HG03060 (cell line): ENCODE measurements at regions not wholly inside any gene's neighbourhood (a gene's known extent, or its start where the extent isn't known, plus 50 kb on each side); places are given as distances from the start of the nearest gene placed in this dataset.

Experiments used
- ATAC-seq: cut with Tn5 transposase; IDR thresholded peaks from one replicate; pipeline ENCODE4 v1.9.1; 2021; ENCODE audit warnings: low read depth, moderate number of reproducible peaks; ENCODE audit not compliant: unreplicated experiment

DNA sequence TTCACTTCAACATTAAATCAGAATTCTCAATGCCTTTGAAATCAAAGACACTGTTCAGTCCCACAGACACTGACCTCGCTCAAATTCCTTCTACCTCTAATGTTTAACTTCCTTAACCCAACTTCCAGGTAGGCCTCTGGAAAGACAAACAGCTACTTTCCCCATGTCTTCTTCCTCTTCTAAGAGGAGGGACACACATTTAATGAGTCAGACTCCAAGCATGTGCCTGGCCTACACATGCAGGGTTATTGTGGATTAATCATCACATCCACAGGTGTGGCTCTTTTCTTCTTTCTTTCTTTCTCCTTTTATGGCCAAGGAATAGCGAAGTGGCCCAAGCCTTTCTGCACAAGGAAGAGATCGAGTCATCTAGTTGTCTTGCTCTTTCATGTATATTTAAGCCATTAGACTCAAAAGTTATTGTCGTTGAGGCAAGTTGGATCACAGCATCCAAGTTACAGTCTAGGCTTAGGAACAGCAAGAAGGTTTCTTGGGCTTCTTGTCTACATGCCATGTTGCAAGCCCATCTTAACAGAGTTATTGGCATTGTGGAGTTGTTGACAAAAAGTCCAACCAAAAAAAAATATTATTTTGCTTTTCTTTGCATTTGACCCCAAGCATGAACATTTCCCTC lies 387.8 kb downstream of the IRS1 start:
- ATAC-seq, result no peak

DNA sequence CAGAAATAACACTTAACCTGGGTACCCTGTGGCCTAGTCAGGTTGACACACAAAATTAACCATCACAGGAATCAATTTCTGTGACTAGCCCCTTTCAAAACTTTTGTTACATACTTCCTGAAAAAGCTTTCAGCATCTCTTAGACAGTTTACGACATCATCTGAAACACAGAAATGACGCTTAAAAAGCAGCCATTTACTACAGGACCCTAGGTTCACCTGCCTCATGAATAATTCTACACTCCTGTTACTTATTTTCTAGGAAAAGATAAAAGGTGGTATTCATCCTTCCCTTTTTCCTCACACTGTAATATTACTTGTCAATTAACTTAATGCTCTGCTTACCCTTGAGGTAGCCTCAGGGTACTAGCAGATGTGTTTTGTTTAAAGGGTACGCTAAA lies 388.4 kb downstream of the IRS1 start:
- ATAC-seq, result no peak

DNA sequence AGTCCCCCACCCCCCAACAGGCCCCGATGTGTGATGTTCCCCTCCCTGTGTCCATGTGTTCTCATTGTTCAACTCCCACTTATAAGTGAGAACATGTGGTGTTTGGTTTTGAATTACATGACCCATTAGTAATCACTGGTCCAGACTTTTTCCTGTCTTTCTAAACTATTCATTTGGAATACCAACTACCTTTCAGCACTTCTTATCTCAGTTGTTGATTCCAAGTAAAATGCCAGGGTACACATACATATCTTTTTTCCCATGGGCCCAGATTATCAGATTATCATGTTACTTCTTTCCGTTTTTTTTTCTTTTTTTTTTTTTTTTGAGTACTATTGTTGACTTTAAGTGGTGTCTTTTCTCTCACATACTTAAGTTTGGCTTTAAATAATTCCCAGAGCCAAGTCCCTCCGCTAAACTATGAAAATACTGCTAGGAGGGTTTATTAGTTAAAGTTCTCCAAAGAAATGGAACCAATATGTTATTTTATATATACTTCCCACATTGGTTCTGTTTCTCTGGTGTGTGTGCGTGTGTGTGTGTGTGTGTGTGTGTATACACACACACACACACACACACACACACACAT lies 389.3 kb downstream of the IRS1 start:
- ATAC-seq, result no peak

- no peak for ATAC-seq
Measured at GRCh38 chr2:226409134-226409533, 390.5 kb downstream of the IRS1 start.

GRCh38 chr2:226408141-226408540 lies 391.5 kb downstream of the IRS1 start:
- ATAC-seq, result no peak

- no peak for ATAC-seq
Measured at GRCh38 chr2:226407135-226407534, 392.5 kb downstream of the IRS1 start.

GRCh38 chr2:226405465-226405864 lies 394.2 kb downstream of the IRS1 start:
- ATAC-seq, result no peak

DNA sequence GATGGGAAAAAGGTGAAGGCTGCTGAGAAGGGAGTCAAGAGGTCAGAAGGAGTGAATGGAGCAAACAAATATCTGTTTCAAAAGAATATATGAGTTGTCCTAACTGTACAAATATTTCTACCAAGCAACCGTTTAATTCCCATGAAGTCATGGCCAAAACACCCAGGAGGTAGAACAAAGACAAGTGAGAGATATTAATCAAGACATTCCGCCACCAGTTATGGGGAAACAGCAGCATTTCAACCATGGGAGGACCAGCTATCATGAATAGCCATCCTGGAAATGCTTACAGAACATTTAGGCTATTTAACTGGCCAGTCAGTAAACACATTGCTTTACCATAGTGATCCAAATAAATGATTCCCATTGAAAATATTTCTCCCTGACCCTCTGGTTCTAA lies 396.3 kb downstream of the IRS1 start:
- no peak for ATAC-seq

DNA sequence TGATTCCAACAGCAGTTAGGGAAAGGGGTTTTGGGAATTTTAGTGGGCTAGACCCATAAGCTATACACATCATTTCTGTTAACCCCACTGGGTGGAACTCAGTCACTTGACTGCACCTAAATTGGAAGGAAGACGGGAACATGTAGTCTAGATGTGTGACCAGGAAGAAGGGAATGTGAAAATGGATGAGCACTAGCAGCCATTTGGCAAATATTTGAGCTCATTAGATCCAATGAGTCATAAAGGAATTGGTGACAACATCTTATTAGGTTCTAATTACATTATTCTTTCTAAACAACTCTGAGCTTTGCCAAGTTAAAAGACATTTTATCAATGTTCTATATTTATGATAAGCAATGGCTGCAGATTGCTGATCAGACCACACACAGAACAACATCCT lies 400.6 kb downstream of the IRS1 start:
- no peak for ATAC-seq

- ATAC-seq, result no peak
Measured at GRCh38 chr2:226398580-226398979, 401.0 kb downstream of the IRS1 start.

DNA sequence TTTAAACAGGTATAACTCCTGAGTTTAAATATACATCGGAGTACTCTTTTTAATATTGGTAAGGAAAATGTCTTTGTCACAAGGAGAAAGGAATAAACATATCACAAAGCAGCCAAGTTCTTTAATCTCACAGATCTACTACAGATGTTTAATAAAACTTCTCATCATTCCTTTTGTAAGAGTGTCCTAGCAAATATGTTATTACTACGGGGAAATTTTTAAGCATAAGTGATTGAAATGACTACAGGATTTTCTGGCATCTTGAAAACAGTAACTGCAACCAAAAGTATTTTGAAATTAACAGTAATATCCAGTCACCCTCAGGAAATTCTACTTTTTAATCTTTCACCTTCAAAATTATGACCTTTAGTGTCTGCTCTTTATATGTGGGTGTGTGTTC lies 403.1 kb downstream of the IRS1 start:
- ATAC-seq, result no peak

DNA sequence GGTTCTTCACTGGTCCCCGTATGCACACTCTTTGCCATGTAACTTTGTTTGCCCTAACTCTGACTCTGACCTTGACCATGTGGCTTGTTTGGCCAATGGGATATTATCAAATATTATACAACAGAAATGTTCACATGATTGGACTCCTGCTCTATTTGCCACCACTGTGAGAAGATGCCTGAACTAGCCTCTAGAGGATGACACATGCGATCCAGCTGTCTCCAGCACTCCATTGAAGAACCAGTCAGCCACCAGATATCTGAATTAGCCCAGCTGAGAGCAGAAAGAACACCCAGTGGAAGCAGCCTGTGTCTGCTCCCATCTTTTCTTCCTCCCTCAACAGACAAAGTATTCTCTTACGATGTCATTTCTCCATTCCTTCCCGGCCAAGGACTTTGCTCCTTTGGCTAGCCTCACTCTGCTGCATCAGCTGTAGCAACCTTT lies 412.1 kb downstream of the IRS1 start:
- ATAC-seq, result no peak

GRCh38 chr2:226383461-226383860 lies 416.2 kb downstream of the IRS1 start:
- ATAC-seq, result no peak

GRCh38 chr2:226380679-226381078 lies 418.9 kb downstream of the IRS1 start:
- no peak for ATAC-seq

DNA sequence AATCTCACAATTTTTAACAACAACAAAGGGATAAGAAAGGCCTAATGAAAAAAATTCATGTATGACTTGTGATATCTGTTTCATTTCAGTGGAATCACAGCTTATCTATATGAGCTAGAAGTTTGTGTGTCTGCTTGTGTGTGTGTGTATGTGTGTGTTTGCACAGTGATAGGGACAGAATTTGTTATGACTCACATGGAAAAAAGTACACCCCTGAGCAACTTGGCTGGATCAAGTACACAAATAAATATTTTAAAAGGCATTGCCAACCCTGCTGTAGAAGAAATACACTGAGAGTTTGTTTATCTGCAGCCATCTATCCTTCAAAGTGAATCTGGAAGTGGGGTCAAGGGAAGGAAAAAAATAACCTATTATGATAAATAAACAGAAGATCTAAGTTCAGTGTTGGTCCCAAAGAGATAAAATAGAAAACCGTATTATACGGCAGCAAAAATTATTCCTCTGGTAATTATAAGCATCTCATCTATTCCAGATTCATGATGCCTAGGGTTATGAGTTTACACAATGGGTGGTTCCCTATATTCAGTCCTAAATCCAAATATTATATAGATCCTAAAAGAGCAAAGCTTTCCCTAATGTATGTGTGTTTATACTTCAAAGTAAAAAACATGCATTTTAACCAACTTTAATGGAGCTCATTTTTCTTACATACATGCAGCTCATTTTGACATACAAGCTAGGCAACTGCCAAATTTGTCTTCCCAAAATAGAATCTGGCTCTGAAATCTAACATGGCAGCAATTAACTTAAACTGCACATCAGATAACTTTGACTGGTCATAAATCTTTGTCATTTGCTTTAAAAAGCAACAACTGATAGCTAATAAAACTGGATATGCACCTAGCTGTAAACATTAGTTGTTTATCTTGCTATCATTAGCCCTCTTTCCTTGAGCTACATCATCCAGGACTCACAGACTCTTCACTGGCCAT lies 420.6 kb downstream of the IRS1 start:
- no peak for ATAC-seq

- ATAC-seq, result no peak
Measured at GRCh38 chr2:226376516-226377180, 423.0 kb downstream of the IRS1 start.

GRCh38 chr2:226366920-226367319 lies 432.7 kb downstream of the IRS1 start:
- no peak for ATAC-seq

DNA sequence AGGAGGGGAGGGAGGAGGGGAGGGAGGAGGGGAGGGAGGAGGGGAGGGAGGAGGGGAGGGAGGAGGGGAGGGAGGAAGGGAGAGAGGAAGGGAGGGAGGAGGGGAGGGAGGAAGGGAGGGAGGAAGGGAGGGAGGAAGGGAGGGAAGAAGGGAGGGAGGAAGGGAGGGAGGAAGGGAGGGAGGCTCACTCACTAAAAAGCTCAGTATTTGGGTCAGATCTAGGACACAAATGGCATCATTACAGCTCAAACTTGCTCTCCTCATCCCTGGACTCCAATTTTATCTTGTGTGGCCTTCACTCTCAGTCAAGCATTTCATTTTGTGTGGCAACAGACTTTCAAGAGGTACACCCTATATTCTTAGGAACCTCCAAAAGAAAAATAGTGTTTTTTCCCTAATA lies 435.4 kb downstream of the IRS1 start:
- ATAC-seq, result no peak

DNA sequence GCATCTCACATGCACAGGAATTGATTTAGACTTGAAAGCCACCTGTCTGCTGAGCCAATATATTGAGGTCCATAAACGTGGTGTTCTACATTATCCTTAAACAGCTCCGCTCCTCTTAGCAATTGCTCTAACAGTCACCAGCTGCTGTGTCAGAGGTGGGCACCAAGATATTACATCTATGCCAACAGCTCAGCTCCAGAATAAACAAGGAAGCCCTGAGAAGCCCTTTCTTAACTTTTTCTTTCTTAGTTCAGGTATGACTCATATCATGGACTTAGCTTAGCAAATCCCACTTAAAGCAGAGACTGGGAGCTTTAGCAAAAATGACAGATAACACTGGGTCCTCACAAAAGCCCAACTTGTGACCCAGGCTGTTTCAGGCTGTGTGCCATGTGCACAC lies 436.6 kb downstream of the IRS1 start:
- ATAC-seq, result no peak

- ATAC-seq, result no peak
Measured at GRCh38 chr2:226360658-226361057, 439.0 kb downstream of the IRS1 start.

DNA sequence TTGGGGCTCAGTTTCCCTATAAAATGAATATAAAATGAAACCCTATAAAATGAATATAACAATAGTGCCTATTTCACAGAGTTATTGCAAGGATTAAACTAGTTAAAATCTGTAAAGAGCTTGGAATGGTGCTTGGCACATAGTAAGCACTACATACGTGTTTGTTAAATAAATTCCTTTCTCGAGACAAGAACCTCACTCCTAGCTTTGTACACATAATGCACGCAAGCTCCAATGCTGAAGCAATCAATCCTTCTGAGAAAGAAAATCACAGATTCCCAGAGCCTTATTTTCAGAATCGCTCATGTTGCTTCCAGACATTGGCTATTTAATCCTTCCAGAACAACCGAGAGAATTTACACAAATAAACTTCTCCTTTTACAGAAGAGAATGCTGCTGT lies 440.9 kb downstream of the IRS1 start:
- no peak for ATAC-seq
